ENCODE measurements at regions not wholly inside any gene's neighbourhood (a gene's known extent, or its start where the extent isn't known, plus 50 kb on each side); places are given as distances from the start of the nearest gene placed in this dataset.

- no peak overlapping the region for H3K4me3 ChIP-seq
- H3K27me3 ChIP-seq, result no peaks in the 10 kb centered on the region
- H3K27ac ChIP-seq, result no peak overlapping the region
- no peaks in the 10 kb centered on the region for H3K4me1 ChIP-seq
- no peaks in the 10 kb centered on the region for H3K9me3 ChIP-seq (replicated peaks)
- no peak for DNase-seq
- no peaks in the 10 kb centered on the region for H3K36me3 ChIP-seq
Observed at GRCh38 chr7:86592185-86592584, 51.5 kb upstream of the GRM3 start.

GRCh38 chr7:86574006-86574405 lies 69.7 kb upstream of the GRM3 start:
- Histone ChIP-seq H3K4me1 (no peaks in the 10 kb centered on the region), H3K4me3 (no peak overlapping the region), H3K36me3 (no peaks in the 10 kb centered on the region), H3K9me3 (replicated peaks) (no peaks in the 10 kb centered on the region), H3K27ac (no peak overlapping the region), H3K27me3 (no peaks in the 10 kb centered on the region)
- no peak for DNase-seq

- Histone ChIP-seq H3K9me3 (replicated peaks) (no peaks in the 10 kb centered on the region), H3K27ac (no peak overlapping the region), H3K27me3 (no peaks in the 10 kb centered on the region), H3K4me1 (no peaks in the 10 kb centered on the region), H3K36me3 (no peaks in the 10 kb centered on the region), H3K4me3 (no peak overlapping the region)
- DNase-seq, result no peak
Observed at GRCh38 chr7:86558680-86559501, 84.8 kb upstream of the GRM3 start.

GRCh38 chr7:86534641-86535040 lies 109.1 kb upstream of the GRM3 start:
- no peak overlapping the region for H3K4me3 ChIP-seq
- no peaks in the 10 kb centered on the region for H3K27me3 ChIP-seq
- H3K4me1 ChIP-seq, result peaks cover 6% of the 10 kb centered on the region
- H3K36me3 ChIP-seq, result no peaks in the 10 kb centered on the region
- DNase-seq, result peak; percentile 56 to 76
- H3K9me3 ChIP-seq (replicated peaks), result no peaks in the 10 kb centered on the region
- H3K27ac ChIP-seq, result peak overlapping the region; percentile 37

- H3K27me3 ChIP-seq, result no peaks in the 10 kb centered on the region
- DNase-seq, result no peak
- no peaks in the 10 kb centered on the region for H3K9me3 ChIP-seq (replicated peaks)
- H3K4me1 ChIP-seq, result no peaks in the 10 kb centered on the region
- no peak overlapping the region for H3K4me3 ChIP-seq
- H3K36me3 ChIP-seq, result no peaks in the 10 kb centered on the region
- no peak overlapping the region for H3K27ac ChIP-seq
Observed at GRCh38 chr7:86504229-86504628, 139.5 kb upstream of the GRM3 start.

GRCh38 chr7:86499986-86500385 lies 143.7 kb upstream of the GRM3 start:
- Histone ChIP-seq H3K4me3 (no peak overlapping the region), H3K27ac (no peak overlapping the region), H3K36me3 (no peaks in the 10 kb centered on the region), H3K27me3 (no peaks in the 10 kb centered on the region), H3K9me3 (replicated peaks) (no peaks in the 10 kb centered on the region), H3K4me1 (no peaks in the 10 kb centered on the region)
- no peak for DNase-seq

GRCh38 chr7:86485827-86486226 lies 157.9 kb upstream of the GRM3 start:
- H3K4me1 ChIP-seq, result no peaks in the 10 kb centered on the region

GRCh38 chr7:86479144-86479543 lies 164.6 kb upstream of the GRM3 start:
- Histone ChIP-seq H3K4me1 (no peaks in the 10 kb centered on the region), H3K27me3 (no peaks in the 10 kb centered on the region), H3K36me3 (no peaks in the 10 kb centered on the region), H3K4me3 (no peak overlapping the region), H3K9me3 (replicated peaks) (no peaks in the 10 kb centered on the region), H3K27ac (no peak overlapping the region)
- DNase-seq, result no peak

More at GRCh38 chr7:86485827-86486226, 157.9 kb upstream of the GRM3 start:
- no peak overlapping the region for H3K27ac ChIP-seq
- no peak overlapping the region for H3K4me3 ChIP-seq
- no peak for DNase-seq
- no peaks in the 10 kb centered on the region for H3K36me3 ChIP-seq
- no peaks in the 10 kb centered on the region for H3K9me3 ChIP-seq (replicated peaks)
- H3K27me3 ChIP-seq, result no peaks in the 10 kb centered on the region

- H3K36me3 ChIP-seq, result no peaks in the 10 kb centered on the region
- no peaks in the 10 kb centered on the region for H3K9me3 ChIP-seq (replicated peaks)
- H3K27ac ChIP-seq, result no peak overlapping the region
- no peaks in the 10 kb centered on the region for H3K4me1 ChIP-seq
- DNase-seq, result no peak
- H3K27me3 ChIP-seq, result no peaks in the 10 kb centered on the region
- H3K4me3 ChIP-seq, result no peak overlapping the region
Observed at GRCh38 chr7:86477343-86477935, 166.3 kb upstream of the GRM3 start.

- DNase-seq, result no peak
- H3K27me3 ChIP-seq, result no peaks in the 10 kb centered on the region
- no peaks in the 10 kb centered on the region for H3K9me3 ChIP-seq (replicated peaks)
- no peak overlapping the region for H3K4me3 ChIP-seq
- H3K27ac ChIP-seq, result no peak overlapping the region
- H3K36me3 ChIP-seq, result no peaks in the 10 kb centered on the region
- H3K4me1 ChIP-seq, result no peaks in the 10 kb centered on the region
Observed at GRCh38 chr7:86470763-86471162, 172.9 kb upstream of the GRM3 start.

GRCh38 chr7:86469680-86470295 lies 173.9 kb upstream of the GRM3 start:
- Histone ChIP-seq H3K4me1 (no peaks in the 10 kb centered on the region), H3K36me3 (no peaks in the 10 kb centered on the region), H3K9me3 (replicated peaks) (no peaks in the 10 kb centered on the region), H3K4me3 (no peak overlapping the region), H3K27me3 (no peaks in the 10 kb centered on the region), H3K27ac (no peak overlapping the region)
- DNase-seq, result peak; percentile 70 to 91

- no peak overlapping the region for H3K27ac ChIP-seq
Observed at GRCh38 chr7:86454753-86455152, 189.0 kb upstream of the GRM3 start.

GRCh38 chr7:86453454-86453853 lies 190.3 kb upstream of the GRM3 start:
- no peak overlapping the region for H3K27ac ChIP-seq
- DNase-seq, result no peak
- peaks cover 13% of the 10 kb centered on the region; the same call in 1 of the 2 replicates for H3K4me1 ChIP-seq
- no peak overlapping the region for H3K4me3 ChIP-seq
- no peaks in the 10 kb centered on the region for H3K27me3 ChIP-seq
- no peaks in the 10 kb centered on the region for H3K36me3 ChIP-seq
- no peaks in the 10 kb centered on the region for H3K9me3 ChIP-seq (replicated peaks)

More at GRCh38 chr7:86454753-86455152, 189.0 kb upstream of the GRM3 start:
- no peaks in the 10 kb centered on the region for H3K9me3 ChIP-seq (replicated peaks)
- peaks cover 13% of the 10 kb centered on the region; the same call in 1 of the 2 replicates for H3K4me1 ChIP-seq
- no peak for DNase-seq
- H3K36me3 ChIP-seq, result no peaks in the 10 kb centered on the region
- no peak overlapping the region for H3K4me3 ChIP-seq
- no peaks in the 10 kb centered on the region for H3K27me3 ChIP-seq

- Histone ChIP-seq H3K36me3 (no peaks in the 10 kb centered on the region), H3K4me3 (no peak overlapping the region), H3K4me1 (peaks cover 13% of the 10 kb centered on the region; the same call in 1 of the 2 replicates), H3K27ac (no peak overlapping the region), H3K27me3 (no peaks in the 10 kb centered on the region), H3K9me3 (replicated peaks) (no peaks in the 10 kb centered on the region)
- DNase-seq, result no peak
Observed at GRCh38 chr7:86448856-86449255, 194.9 kb upstream of the GRM3 start.

GRCh38 chr7:86445285-86445684 lies 198.4 kb upstream of the GRM3 start:
- H3K4me1 ChIP-seq, result no peaks in the 10 kb centered on the region
- no peaks in the 10 kb centered on the region for H3K36me3 ChIP-seq
- no peak overlapping the region for H3K4me3 ChIP-seq
- no peak for DNase-seq
- H3K27me3 ChIP-seq, result no peaks in the 10 kb centered on the region
- H3K27ac ChIP-seq, result no peak overlapping the region
- H3K9me3 ChIP-seq (replicated peaks), result no peaks in the 10 kb centered on the region
